HUDEP-2 (cell line): ENCODE measurements at regions not wholly inside any gene's neighbourhood (a gene's known extent, or its start where the extent isn't known, plus 50 kb on each side); places are given as distances from the start of the nearest gene placed in this dataset.

Experiments
- DNase-seq, 76 experiments: peaks; one replicate each; lab custom pipeline; 2025; ENCODE audit not compliant: unreplicated experiment in 76 of 76; lab: John Stamatoyannopoulos, UW

GRCh38 chr2:66875941-66876462, 441.1 kb downstream of the MEIS1 start:
- DNase-seq, result no peak

GRCh38 chr2:66885775-66886383, 451.0 kb downstream of the MEIS1 start:
- DNase-seq, result no peak

GRCh38 chr2:66888246-66888645, 453.3 kb downstream of the MEIS1 start:
- DNase-seq, result no peak

- no peak for DNase-seq
Observed at GRCh38 chr2:66888791-66889631, 454.1 kb downstream of the MEIS1 start.

- DNase-seq, result no peak
Observed at GRCh38 chr2:66889632-66889882, 454.6 kb downstream of the MEIS1 start.

GRCh38 chr2:66890166-66890742, 455.3 kb downstream of the MEIS1 start:
- no peak for DNase-seq

GRCh38 chr2:66895206-66895605, 460.3 kb downstream of the MEIS1 start:
- no peak for DNase-seq

GRCh38 chr2:66896131-66896530, 461.2 kb downstream of the MEIS1 start:
- DNase-seq, result no peak

- DNase-seq, result no peak
Observed at GRCh38 chr2:66897181-66897580, 462.3 kb downstream of the MEIS1 start.

GRCh38 chr2:66897691-66898150, 462.8 kb downstream of the MEIS1 start:
- no peak for DNase-seq

- DNase-seq, result no peak
Observed at GRCh38 chr2:66899109-66899508, 464.2 kb downstream of the MEIS1 start.

- no peak for DNase-seq
Observed at GRCh38 chr2:66899648-66900047, 464.7 kb downstream of the MEIS1 start.

- no peak for DNase-seq
Observed at GRCh38 chr2:66901344-66901743, 466.4 kb downstream of the MEIS1 start.

- DNase-seq, result no peak
Observed at GRCh38 chr2:66903183-66903582, 468.3 kb downstream of the MEIS1 start.

- no peak for DNase-seq
Observed at GRCh38 chr2:66903745-66904465, 469.0 kb downstream of the MEIS1 start.

GRCh38 chr2:66915237-66915636, 480.3 kb downstream of the MEIS1 start:
- DNase-seq, result no peak

GRCh38 chr2:66919286-66919685, 477.8 kb upstream of the ETAA1 start:
- DNase-seq, result no peak

- DNase-seq, result no peak
Observed at GRCh38 chr2:66920415-66920814, 476.7 kb upstream of the ETAA1 start.

GRCh38 chr2:66925128-66925527, 472.0 kb upstream of the ETAA1 start:
- DNase-seq, result no peak

- DNase-seq, result no peak
Observed at GRCh38 chr2:66926594-66927112, 470.5 kb upstream of the ETAA1 start.
